ENCODE measurements at regions not wholly inside any gene's neighbourhood (a gene's known extent, or its start where the extent isn't known, plus 50 kb on each side); places are given as distances from the start of the nearest gene placed in this dataset.

- no peaks in the 10 kb centered on the region for H3K9me2 ChIP-seq (ENCODE audit: insufficient read depth, low read length)
- H3K27ac ChIP-seq (ENCODE audit: low read length) = no peak overlapping the region
- no peaks in the 10 kb centered on the region for H4K20me1 ChIP-seq (ENCODE audit: insufficient read depth)
- no peak overlapping the region for H3K4me2 ChIP-seq (ENCODE audit: low read length)
- H3K9me3 ChIP-seq (ENCODE audit: low read length) = no peaks in the 10 kb centered on the region
- no peaks in the 10 kb centered on the region for H3F3A ChIP-seq (ENCODE audit: insufficient read depth, low read length, poor library complexity, severe bottlenecking)
- H3K4me3 ChIP-seq (ENCODE audit: low read length) = no peak overlapping the region
- no peaks in the 10 kb centered on the region for H3K79me2 ChIP-seq (replicated peaks; ENCODE audit: insufficient read depth, low read length)
- no peaks in the 10 kb centered on the region for H3K27me3 ChIP-seq (ENCODE audit: insufficient read depth, low read depth, low read length)
- H3K36me3 ChIP-seq (ENCODE audit: insufficient read depth, low read length) = no peaks in the 10 kb centered on the region
- no peak overlapping the region for H2AFZ ChIP-seq (ENCODE audit: low read depth, low read length)
- TF ChIP-seq EZH2 (IDR thresholded peaks at IDR 0.05; ENCODE audit: borderline replicate concordance, insufficient read depth, low read length, poor library complexity, severe bottlenecking) (no peak), CTCF (IDR thresholded peaks at IDR 0.05; ENCODE audit: poor library complexity, severe bottlenecking) (no peak), SMC3 (conservative IDR thresholded peaks at IDR 0.05; ENCODE audit: poor library complexity) (no peak), TAF1 (IDR thresholded peaks at IDR 0.05; ENCODE audit: low read depth) (no peak), MXI1 (conservative IDR thresholded peaks at IDR 0.05; ENCODE audit: poor library complexity, severe bottlenecking) (no peak)
- H3K9ac ChIP-seq (ENCODE audit: low read length) = no peak overlapping the region
Observed at GRCh38 chr9:89789922-89790510, 185.2 kb downstream of the GADD45G start.

- no peaks in the 10 kb centered on the region for H3K9me3 ChIP-seq (ENCODE audit: low read length)
Observed at GRCh38 chr9:89790542-89791109, 185.8 kb downstream of the GADD45G start.

More at GRCh38 chr9:89790542-89791109, 185.8 kb downstream of the GADD45G start:
- H3F3A ChIP-seq (ENCODE audit: insufficient read depth, low read length, poor library complexity, severe bottlenecking) = no peaks in the 10 kb centered on the region
- no peak overlapping the region for H2AFZ ChIP-seq (ENCODE audit: low read depth, low read length)
- H3K4me2 ChIP-seq (ENCODE audit: low read length) = no peak overlapping the region
- no peaks in the 10 kb centered on the region for H3K79me2 ChIP-seq (replicated peaks; ENCODE audit: insufficient read depth, low read length)
- H4K20me1 ChIP-seq (ENCODE audit: insufficient read depth) = no peaks in the 10 kb centered on the region
- H3K4me3 ChIP-seq (ENCODE audit: low read length) = no peak overlapping the region
- H3K27me3 ChIP-seq (ENCODE audit: insufficient read depth, low read depth, low read length) = no peaks in the 10 kb centered on the region
- H3K9ac ChIP-seq (ENCODE audit: low read length) = no peak overlapping the region
- no peaks in the 10 kb centered on the region for H3K36me3 ChIP-seq (ENCODE audit: insufficient read depth, low read length)
- no peak overlapping the region for H3K27ac ChIP-seq (ENCODE audit: low read length)
- TF ChIP-seq TAF1 (IDR thresholded peaks at IDR 0.05; ENCODE audit: low read depth) (no peak), EP300 (conservative IDR thresholded peaks at IDR 0.05; ENCODE audit: poor library complexity, severe bottlenecking) (no peak), RAD21 (conservative IDR thresholded peaks at IDR 0.05) (no peak), SMC3 (conservative IDR thresholded peaks at IDR 0.05; ENCODE audit: poor library complexity) (no peak), REST (IDR thresholded peaks at IDR 0.05; ENCODE audit: borderline replicate concordance) (no peak), EZH2 (IDR thresholded peaks at IDR 0.05; ENCODE audit: borderline replicate concordance, insufficient read depth, low read length, poor library complexity, severe bottlenecking) (no peak), MXI1 (conservative IDR thresholded peaks at IDR 0.05; ENCODE audit: poor library complexity, severe bottlenecking) (no peak), POLR2AphosphoS5 (IDR thresholded peaks at IDR 0.05) (no peak), CTCF (IDR thresholded peaks at IDR 0.05; ENCODE audit: poor library complexity, severe bottlenecking) (no peak)
- no peaks in the 10 kb centered on the region for H3K9me2 ChIP-seq (ENCODE audit: insufficient read depth, low read length)
